Erythroblast (primary cell): ENCODE measurements at regions not wholly inside any gene's neighbourhood (a gene's known extent, or its start where the extent isn't known, plus 50 kb on each side); places are given as distances from the start of the nearest gene placed in this dataset.

ENCODE experiments used
- GATA1 ChIP-seq: IDR thresholded peaks from 2 replicates; pipeline ENCODE4 v1.6.1; 2011; ENCODE audit warnings: low read depth, mild to moderate bottlenecking, control low read depth, low read length, moderate library complexity
- POLR2A ChIP-seq: IDR thresholded peaks from 2 replicates; pipeline ENCODE4 v1.6.1; 2011; ENCODE audit warnings: mild to moderate bottlenecking, low read length

DNA sequence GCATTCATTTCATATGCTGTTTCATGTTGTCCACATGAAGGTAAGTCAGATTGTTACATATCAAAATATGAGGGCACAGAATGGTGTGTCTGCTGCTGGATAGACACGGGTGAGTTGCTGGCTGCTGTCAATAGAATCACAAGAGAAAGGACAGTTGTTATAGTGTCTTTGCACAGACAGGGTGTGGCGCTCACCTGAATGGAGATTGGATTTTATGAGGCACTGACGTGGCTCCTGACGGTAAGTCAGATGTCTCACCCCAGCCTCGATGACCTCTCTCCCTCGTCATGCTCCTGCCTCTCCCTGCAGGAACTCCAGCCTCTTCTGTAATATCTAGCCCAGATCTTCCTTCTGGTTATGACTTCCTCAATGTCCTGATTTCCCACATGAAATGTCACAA lies 75.4 kb upstream of the SELENOP start:
- no peak for TF ChIP-seq POLR2A
- TF ChIP-seq GATA1: no peak
